ENCODE measurements at regions not wholly inside any gene's neighbourhood (a gene's known extent, or its start where the extent isn't known, plus 50 kb on each side); places are given as distances from the start of the nearest gene placed in this dataset.

DNA sequence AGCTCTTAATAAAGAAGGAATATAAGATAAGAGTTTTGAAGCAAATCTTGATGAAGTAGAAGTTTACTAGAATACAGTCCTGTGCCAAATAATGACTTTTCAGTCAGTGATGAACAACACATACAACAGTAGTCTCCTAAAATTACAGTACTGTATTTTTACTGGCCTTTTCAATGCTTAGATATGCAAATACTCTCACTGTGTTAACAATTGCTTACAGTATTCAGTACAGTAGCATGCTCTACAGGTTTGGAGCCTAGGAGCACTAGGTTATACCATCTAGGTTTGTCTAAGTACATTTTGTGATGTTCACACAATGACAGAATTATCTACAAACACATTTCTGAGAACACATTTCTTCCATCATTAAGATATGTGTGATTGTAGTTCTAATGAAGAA is 316.7 kb upstream of the KLHL1 start:
- no peaks in the 10 kb centered on the region for H3F3A ChIP-seq (ENCODE audit: insufficient read depth, low read length, poor library complexity, severe bottlenecking)
- H3K9me2 ChIP-seq (ENCODE audit: insufficient read depth, low read length), result no peaks in the 10 kb centered on the region
- no peak for TF ChIP-seq EZH2 (IDR thresholded peaks at IDR 0.05; ENCODE audit: borderline replicate concordance, insufficient read depth, low read length, poor library complexity, severe bottlenecking)
- TF ChIP-seq SMC3 (conservative IDR thresholded peaks at IDR 0.05; ENCODE audit: poor library complexity), result no peak
- TF ChIP-seq CTCF (IDR thresholded peaks at IDR 0.05; ENCODE audit: poor library complexity, severe bottlenecking), result no peak
- no peak for TF ChIP-seq POLR2AphosphoS5 (IDR thresholded peaks at IDR 0.05)
- TF ChIP-seq REST (IDR thresholded peaks at IDR 0.05; ENCODE audit: borderline replicate concordance), result no peak
- TF ChIP-seq EP300 (conservative IDR thresholded peaks at IDR 0.05; ENCODE audit: poor library complexity, severe bottlenecking), result no peak
- no peaks in the 10 kb centered on the region for H3K9me3 ChIP-seq (ENCODE audit: low read length)
- no peak overlapping the region for H3K27ac ChIP-seq (ENCODE audit: low read length)
- no peaks in the 10 kb centered on the region for H3K79me2 ChIP-seq (replicated peaks; ENCODE audit: insufficient read depth, low read length)
- no peak overlapping the region for H2AFZ ChIP-seq (ENCODE audit: low read depth, low read length)
- no peaks in the 10 kb centered on the region for H4K20me1 ChIP-seq (ENCODE audit: insufficient read depth)
- H3K4me3 ChIP-seq (ENCODE audit: low read length), result no peak overlapping the region
- no peak overlapping the region for H3K4me2 ChIP-seq (ENCODE audit: low read length)
- no peak overlapping the region for H3K9ac ChIP-seq (ENCODE audit: low read length)
- no peaks in the 10 kb centered on the region for H3K36me3 ChIP-seq (ENCODE audit: insufficient read depth, low read length)
- H3K27me3 ChIP-seq (ENCODE audit: insufficient read depth, low read depth, low read length), result no peaks in the 10 kb centered on the region

DNA sequence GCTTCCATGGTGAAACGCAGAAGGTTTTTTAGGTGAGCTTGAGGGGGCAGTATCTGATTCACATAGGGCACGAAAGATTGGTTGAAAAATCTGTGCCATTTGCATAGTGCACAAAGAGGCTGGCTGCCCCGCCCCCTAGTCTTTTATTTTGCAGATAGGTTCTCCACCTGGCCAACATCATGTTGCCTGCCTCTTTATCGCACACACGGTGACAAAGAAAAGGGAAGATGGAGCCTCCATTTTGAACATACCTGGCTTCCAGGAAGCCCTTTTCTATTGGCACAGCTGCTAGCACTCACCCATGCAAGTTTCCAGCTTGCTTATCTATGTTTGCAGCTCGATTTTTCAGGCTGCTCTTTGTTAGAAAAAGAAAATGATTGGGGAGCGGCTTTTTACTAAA is 316.2 kb upstream of the KLHL1 start:
- Histone ChIP-seq H3K4me3 (ENCODE audit: low read length) (no peak overlapping the region), H3K36me3 (ENCODE audit: insufficient read depth, low read length) (no peaks in the 10 kb centered on the region), H3K9me2 (ENCODE audit: insufficient read depth, low read length) (no peaks in the 10 kb centered on the region), H3K4me2 (ENCODE audit: low read length) (no peak overlapping the region), H3K9ac (ENCODE audit: low read length) (no peak overlapping the region), H3K27me3 (ENCODE audit: insufficient read depth, low read depth, low read length) (no peaks in the 10 kb centered on the region), H3K79me2 (replicated peaks; ENCODE audit: insufficient read depth, low read length) (no peaks in the 10 kb centered on the region), H2AFZ (ENCODE audit: low read depth, low read length) (no peak overlapping the region), H3K9me3 (ENCODE audit: low read length) (no peaks in the 10 kb centered on the region), H3K27ac (ENCODE audit: low read length) (no peak overlapping the region), H4K20me1 (ENCODE audit: insufficient read depth) (no peaks in the 10 kb centered on the region), H3F3A (ENCODE audit: insufficient read depth, low read length, poor library complexity, severe bottlenecking) (no peaks in the 10 kb centered on the region)
- TF ChIP-seq REST (IDR thresholded peaks at IDR 0.05; ENCODE audit: borderline replicate concordance) (no peak), POLR2AphosphoS5 (IDR thresholded peaks at IDR 0.05) (no peak), EP300 (conservative IDR thresholded peaks at IDR 0.05; ENCODE audit: poor library complexity, severe bottlenecking) (no peak), SMC3 (conservative IDR thresholded peaks at IDR 0.05; ENCODE audit: poor library complexity) (no peak), EZH2 (IDR thresholded peaks at IDR 0.05; ENCODE audit: borderline replicate concordance, insufficient read depth, low read length, poor library complexity, severe bottlenecking) (no peak), CTCF (IDR thresholded peaks at IDR 0.05; ENCODE audit: poor library complexity, severe bottlenecking) (no peak), TAF1 (IDR thresholded peaks at IDR 0.05; ENCODE audit: low read depth) (no peak), MXI1 (conservative IDR thresholded peaks at IDR 0.05; ENCODE audit: poor library complexity, severe bottlenecking) (no peak), RAD21 (conservative IDR thresholded peaks at IDR 0.05) (no peak)

Data from neural cell (in vitro differentiated cells).